LNCAP (cell line): ENCODE measurements at regions not wholly inside any gene's neighbourhood (a gene's known extent, or its start where the extent isn't known, plus 50 kb on each side); places are given as distances from the start of the nearest gene placed in this dataset.

Experiments
- TF ChIP-seq, protein P1 (sequence below): fragments of 450-650 bp; IDR thresholded peaks from 2 replicates; pipeline ENCODE4 v1.5.1; 2017; ENCODE audit warnings: mild to moderate bottlenecking

DNA sequence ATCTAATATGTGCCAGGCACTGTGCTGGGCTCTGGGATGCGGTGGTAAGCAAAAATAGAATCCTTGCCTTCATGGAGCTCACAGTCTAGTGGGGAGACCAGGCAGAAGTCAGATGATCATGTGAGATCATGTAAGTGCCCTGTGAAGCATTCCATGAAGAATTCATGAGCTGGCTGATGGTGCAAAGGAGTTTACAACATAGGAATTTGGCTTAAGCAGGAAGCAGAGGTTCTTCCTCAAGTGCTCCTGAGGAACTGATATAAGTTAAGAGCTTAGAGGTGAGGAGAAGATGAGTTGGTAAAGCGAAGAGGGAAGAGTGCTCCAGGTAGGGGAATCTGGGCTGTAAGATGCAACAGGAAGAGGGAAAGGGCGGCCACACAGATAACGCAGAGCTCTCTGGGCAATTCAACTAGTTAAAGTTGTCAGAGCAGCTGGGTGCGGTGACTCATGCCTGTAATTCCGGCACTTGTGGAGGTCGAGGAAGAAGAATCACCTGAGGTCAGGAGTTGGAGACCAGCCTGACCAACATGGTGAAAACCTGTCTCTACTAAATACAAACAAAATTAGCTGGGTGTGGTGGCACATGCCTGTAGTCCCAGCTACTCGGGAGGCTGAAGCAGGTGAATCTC is 78.5 kb upstream of the SPATA31D4 start:
- TF ChIP-seq, protein P1, sequence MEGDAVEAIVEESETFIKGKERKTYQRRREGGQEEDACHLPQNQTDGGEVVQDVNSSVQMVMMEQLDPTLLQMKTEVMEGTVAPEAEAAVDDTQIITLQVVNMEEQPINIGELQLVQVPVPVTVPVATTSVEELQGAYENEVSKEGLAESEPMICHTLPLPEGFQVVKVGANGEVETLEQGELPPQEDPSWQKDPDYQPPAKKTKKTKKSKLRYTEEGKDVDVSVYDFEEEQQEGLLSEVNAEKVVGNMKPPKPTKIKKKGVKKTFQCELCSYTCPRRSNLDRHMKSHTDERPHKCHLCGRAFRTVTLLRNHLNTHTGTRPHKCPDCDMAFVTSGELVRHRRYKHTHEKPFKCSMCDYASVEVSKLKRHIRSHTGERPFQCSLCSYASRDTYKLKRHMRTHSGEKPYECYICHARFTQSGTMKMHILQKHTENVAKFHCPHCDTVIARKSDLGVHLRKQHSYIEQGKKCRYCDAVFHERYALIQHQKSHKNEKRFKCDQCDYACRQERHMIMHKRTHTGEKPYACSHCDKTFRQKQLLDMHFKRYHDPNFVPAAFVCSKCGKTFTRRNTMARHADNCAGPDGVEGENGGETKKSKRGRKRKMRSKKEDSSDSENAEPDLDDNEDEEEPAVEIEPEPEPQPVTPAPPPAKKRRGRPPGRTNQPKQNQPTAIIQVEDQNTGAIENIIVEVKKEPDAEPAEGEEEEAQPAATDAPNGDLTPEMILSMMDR, result no peak

DNA sequence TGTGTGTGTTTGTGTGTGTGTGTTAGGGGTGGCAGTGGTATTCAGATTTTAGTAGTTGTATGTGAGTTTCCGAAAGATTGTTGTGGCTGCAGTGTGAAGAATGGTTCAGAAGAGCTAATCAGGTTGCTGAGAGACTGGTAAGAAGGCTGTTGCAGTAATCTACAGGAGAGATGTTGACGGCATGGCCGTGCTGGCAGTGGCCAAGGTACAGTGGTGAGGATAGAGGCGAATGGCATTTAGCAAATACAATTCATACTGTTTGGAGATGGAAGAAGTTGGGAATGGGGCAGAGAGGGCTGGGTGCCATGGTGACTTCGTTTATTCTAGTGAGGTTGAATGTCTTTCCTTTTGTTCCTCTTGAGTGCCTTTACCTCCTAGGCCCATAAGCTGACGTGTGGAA is 77.5 kb upstream of the SPATA31D4 start:
- TF ChIP-seq, protein P1, result no peak

DNA sequence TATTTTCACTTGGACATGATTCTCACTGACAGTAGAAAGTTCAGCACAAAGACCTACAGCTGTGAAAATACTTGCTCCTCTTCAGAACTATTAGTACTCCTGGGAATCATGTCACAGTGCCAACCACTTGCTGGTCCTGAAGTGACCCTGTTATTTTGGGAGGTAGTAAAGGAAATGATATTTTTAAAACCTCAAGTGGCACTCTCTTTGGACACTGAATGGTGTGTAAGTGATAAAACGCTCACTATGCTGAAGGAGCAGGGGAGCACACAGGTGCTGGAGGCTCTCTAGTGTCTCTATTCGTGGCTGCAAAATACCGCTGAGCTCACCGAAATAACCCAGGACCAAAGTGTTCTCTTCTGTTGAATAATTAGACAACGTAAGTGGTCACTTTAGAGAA is 76.9 kb upstream of the SPATA31D4 start:
- TF ChIP-seq, protein P1, result no peak

DNA sequence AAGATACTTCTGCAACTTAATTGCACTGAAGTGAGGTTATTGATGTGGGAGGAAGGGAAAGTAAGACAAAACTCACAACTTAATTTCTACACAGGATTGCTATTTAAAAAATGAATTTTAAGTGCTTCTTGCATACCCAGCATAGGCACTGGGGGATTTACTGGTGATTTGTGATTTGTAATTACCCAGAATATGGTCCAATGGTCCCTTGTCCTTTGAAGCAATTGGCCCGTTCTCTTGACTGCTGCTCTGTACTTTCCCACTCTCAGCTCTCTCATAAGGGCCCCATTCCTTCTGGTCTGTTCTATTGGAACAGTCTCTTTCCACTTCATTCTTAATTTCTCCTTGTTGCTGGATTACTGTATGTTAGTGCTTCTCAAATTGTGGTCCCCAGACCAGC is 75.4 kb upstream of the SPATA31D4 start:
- TF ChIP-seq, protein P1, result no peak

DNA sequence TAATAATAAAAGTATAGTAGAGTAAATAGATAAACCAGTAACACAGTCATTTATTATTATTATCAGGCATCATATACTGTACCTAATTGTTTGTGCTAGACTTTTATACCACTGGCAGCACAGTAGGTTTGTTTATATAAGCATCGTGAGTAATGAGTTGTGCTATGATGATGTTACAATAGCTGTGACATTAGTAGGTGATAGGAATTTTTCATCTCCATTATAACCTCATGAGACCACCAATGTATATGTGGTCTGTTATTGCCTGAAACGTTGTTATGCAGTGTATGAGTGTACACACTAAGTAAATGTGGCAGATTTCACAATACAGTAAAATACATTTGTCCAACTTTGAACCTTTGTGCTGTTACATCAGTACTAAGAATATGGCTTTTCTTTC is 72.7 kb upstream of the SPATA31D4 start:
- TF ChIP-seq, protein P1, result no peak

DNA sequence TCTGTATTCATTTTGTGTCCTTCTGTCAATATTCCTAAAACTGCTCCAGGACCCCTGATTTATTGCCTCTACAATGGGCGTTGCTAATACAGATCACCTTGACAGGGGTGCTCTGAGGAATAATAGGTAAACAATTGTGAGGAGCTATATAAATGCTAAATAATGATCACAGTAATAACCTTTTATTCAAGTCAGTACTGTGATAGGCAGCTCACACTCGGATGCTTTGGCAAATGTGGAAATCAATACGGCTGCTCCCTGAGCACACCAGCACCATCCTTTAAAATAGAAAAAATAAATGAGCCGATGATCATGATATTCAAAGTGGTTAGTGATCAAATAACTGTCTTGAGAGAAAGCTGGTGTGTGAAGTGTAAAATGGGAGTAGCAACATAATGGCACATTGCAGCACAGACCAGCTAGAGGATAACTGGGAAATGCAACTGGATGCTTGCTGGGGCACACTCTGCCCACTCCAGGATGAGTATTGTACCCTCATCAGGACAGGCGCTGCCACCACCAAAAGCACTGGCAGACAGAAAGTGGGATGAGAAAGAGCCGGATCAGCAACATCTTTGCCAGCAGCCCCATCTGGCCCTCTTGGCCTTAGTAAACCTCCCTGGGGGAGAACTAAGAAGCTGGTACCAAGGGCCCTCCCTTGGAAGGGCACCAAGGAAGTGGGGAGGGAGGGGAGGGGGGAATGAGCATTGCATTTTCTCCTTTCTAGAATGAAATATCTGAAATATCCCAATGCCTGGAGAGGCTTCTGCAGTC is 69.4 kb upstream of the SPATA31D4 start:
- TF ChIP-seq, protein P1, result no peak

DNA sequence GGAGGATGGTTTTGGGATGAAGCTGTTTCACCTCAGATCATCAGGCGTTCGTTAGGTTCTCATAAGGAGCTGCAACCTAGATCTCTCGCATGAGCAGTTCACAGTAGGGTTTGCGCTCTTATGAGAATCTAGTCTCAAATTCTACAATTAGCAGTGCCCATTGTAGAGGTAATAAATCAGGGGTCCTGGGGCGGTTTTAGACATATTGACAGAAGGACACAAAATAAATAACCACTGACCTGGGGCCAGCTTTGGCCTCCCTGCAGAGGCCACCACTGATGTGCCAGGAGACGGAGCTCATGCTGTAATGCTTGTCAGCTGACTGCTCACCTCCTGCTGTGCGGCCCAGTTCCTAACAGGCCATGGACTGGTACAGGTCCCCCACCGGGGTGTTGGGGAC is 67.6 kb upstream of the SPATA31D4 start:
- TF ChIP-seq, protein P1, result no peak
